ENCODE measurements at regions not wholly inside any gene's neighbourhood (a gene's known extent, or its start where the extent isn't known, plus 50 kb on each side); places are given as distances from the start of the nearest gene placed in this dataset.

GRCh38 chr4:38366456-38366855, 297.5 kb upstream of the KLF3 start:
- no peak for TF ChIP-seq SUZ12 (IDR thresholded peaks at IDR 0.05; ENCODE audit: extremely low read depth, insufficient read depth, insufficient read length)
- TF ChIP-seq YY1 (IDR thresholded peaks at IDR 0.05; ENCODE audit: insufficient read depth, insufficient read length) = no peak
- no peak for TF ChIP-seq ZNF274 (IDR thresholded peaks at IDR 0.05; ENCODE audit: low read depth, low read length)
